Kidney epithelial cell (primary cell): ENCODE measurements at regions not wholly inside any gene's neighbourhood (a gene's known extent, or its start where the extent isn't known, plus 50 kb on each side); places are given as distances from the start of the nearest gene placed in this dataset.

Source experiments
- DNase-seq: peaks from one replicate; pipeline ENCODE4 v3.0.0-alpha.2; 2010; ENCODE audit warnings: low read depth
- H3K27me3 ChIP-seq: 2 replicates; pipeline ENCODE4 v1.6.0; 2011; ENCODE audit warnings: low read length; ENCODE audit not compliant: control insufficient read depth, insufficient read depth
- H3K36me3 ChIP-seq: 2 replicates; pipeline ENCODE4 v1.5.1; 2011; ENCODE audit warnings: low read length; ENCODE audit not compliant: control insufficient read depth, insufficient read depth
- H3K4me3 ChIP-seq: 2 replicates; pipeline ENCODE4 v1.5.1; 2011; ENCODE audit warnings: low read depth, mild to moderate bottlenecking, control low read depth, low read length
- TF ChIP-seq, protein P1 (sequence below): IDR thresholded peaks from 2 replicates; pipeline ENCODE4 v1.5.1; 2011; ENCODE audit warnings: mild to moderate bottlenecking, moderate library complexity, low read length, control low read depth, inconsistent platforms; ENCODE audit not compliant: insufficient read depth, poor library complexity, severe bottlenecking

DNA sequence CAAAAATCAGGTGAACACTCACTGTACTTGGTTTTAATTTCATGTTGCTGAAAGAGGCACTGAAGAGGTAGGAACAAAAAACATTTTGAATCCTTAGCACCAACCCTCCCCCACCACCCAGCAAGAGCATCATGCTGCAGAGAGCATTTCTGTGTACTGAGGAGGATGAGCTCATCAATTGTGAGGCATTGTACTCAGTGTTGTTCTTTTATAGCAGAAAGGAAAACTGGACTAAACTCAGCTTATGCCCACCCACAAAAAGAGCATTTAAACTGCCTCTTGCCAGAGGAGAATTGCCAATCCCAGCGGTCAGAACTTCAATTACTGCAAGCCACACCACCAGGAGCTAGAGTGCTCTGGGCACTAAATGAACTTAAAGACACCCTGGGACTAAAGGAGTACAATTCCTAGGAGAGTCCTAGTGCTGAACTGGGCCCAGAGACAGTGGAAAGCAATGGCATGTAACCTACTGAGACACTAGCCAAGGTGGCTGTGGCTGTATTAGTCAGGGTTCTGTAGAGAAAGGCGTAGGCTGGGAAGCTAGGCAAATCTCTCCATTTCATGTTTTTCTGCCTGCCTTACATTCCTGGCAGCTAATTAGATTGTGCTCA lies 280.7 kb upstream of the KLHL4 start:
- Histone ChIP-seq H3K27me3 (no peaks in the 10 kb centered on the region), H3K4me3 (no peak overlapping the region), H3K36me3 (no peaks in the 10 kb centered on the region)
- TF ChIP-seq, protein P1, sequence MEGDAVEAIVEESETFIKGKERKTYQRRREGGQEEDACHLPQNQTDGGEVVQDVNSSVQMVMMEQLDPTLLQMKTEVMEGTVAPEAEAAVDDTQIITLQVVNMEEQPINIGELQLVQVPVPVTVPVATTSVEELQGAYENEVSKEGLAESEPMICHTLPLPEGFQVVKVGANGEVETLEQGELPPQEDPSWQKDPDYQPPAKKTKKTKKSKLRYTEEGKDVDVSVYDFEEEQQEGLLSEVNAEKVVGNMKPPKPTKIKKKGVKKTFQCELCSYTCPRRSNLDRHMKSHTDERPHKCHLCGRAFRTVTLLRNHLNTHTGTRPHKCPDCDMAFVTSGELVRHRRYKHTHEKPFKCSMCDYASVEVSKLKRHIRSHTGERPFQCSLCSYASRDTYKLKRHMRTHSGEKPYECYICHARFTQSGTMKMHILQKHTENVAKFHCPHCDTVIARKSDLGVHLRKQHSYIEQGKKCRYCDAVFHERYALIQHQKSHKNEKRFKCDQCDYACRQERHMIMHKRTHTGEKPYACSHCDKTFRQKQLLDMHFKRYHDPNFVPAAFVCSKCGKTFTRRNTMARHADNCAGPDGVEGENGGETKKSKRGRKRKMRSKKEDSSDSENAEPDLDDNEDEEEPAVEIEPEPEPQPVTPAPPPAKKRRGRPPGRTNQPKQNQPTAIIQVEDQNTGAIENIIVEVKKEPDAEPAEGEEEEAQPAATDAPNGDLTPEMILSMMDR, result no peak
- no peak for DNase-seq

DNA sequence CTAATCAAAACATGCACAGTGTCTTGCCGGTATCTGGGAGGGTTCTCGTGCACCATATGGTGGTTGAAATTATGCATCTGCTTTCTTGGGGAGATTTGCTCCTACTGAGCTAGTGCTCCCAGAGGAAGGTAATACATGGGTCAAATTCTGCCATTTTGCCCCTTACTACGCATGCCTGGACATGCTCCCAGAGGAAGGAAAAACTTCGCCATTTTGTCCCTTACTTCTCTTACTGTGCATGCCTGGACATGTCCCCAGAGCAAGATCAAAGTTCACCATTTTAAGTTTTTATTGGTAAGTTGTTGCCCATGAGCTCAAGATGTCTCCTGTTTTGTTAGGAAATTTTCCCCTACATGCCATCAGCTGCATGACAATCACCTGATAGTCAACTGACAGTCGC lies 252.1 kb upstream of the KLHL4 start:
- DNase-seq, result no peak

DNA sequence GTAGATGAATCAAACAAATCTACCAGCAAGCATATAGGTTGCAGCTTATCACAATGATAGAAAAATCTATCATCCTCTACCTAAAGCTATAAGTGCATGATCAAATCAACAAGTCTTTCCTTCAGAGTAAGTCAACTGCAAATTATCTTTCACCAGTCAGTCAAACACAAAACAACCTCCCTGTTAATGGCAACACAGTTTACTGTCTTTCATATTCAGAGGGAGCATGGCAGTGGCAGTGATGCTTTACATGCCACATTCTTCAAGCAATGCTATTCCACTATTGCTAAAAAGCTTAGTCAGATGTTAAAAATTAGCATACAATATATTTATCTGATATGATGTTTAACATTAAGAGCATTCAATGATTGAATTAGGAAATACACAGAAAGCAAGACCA lies 245.1 kb upstream of the KLHL4 start:
- H3K4me3 ChIP-seq, result no peak overlapping the region
- no peaks in the 10 kb centered on the region for H3K27me3 ChIP-seq
- DNase-seq, result no peak
- TF ChIP-seq, protein P1, result no peak
- H3K36me3 ChIP-seq, result no peaks in the 10 kb centered on the region

More for the DNA sequence above, 252.1 kb upstream of the KLHL4 start:
- no peaks in the 10 kb centered on the region for H3K27me3 ChIP-seq
- H3K36me3 ChIP-seq, result no peaks in the 10 kb centered on the region
- no peak overlapping the region for H3K4me3 ChIP-seq
- TF ChIP-seq, protein P1, result no peak

DNA sequence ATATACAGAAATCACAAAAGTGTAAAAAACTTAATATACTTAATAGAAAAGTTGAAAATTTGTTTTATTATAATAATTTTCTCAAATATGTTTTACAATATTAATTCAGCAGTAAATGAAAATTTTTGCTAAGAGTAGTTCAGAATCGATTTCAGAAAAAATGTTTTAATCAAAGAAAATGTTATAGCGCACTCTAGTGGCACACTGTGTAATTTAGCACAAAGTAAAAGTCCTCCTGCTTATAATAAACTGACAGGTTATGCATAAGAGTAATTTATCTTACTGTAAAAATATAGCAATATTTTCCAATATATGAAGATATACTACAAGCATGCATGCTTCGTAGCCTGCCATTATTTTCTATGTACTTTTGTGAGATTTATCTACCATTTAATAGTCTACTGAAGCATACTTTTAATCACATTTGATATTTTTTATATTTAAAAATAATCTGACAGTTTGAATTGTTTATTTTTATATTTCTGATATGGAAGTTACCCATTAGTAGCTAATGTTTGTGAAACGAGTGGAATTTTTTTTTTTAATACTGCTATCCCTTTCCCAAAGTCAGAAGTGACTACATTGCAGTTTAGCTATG lies 217.9 kb upstream of the KLHL4 start:
- H3K36me3 ChIP-seq, result no peaks in the 10 kb centered on the region
- no peak for DNase-seq

DNA sequence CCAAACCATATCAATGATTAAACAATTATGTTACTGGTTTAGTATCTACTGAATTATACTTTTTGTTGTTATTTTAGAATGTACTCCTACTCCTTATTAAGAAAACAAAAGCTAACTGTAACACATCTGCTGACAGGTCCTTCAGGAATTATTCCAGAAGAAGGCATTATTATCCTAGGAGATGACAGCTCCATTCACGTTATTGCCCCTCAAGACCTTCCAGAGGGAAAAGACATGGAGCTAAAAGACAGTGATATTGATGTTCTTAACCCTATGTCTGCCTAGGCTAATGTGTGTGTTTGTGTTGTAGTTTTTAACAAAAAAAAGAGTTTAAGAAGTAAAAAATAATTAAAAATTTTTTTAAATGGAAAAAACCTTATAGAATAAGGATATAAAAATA lies 206.8 kb upstream of the KLHL4 start:
- H3K27me3 ChIP-seq, result no peaks in the 10 kb centered on the region
- no peak overlapping the region for H3K4me3 ChIP-seq
- no peaks in the 10 kb centered on the region for H3K36me3 ChIP-seq
- TF ChIP-seq, protein P1, result no peak
- no peak for DNase-seq

More for the DNA sequence above, 217.9 kb upstream of the KLHL4 start:
- Histone ChIP-seq H3K27me3 (no peaks in the 10 kb centered on the region), H3K4me3 (no peak overlapping the region)
- TF ChIP-seq, protein P1, result peak; percentile 48

DNA sequence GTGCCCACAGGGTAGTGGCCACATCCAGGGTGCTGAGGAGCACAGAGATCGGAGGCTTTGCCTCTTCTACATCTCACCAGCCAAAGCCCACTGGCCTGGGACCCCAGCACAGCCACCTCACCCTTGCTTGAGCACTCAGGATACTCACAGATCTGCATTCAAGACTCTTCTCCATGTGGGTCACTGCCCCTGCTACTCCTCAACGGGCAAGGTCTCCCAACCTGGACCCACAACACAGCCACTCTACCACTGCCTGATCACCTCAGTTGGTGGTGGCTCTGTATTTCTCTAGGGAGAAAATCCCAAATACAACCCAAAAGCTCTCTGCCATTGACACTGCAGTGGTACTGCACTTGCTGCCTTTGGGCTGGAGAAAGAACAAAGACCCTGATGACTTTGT lies 190.3 kb upstream of the KLHL4 start:
- Histone ChIP-seq H3K4me3 (no peak overlapping the region), H3K36me3 (no peaks in the 10 kb centered on the region), H3K27me3 (no peaks in the 10 kb centered on the region)
- DNase-seq, result no peak
- TF ChIP-seq, protein P1, result no peak
